GM12891 (cell line): ENCODE measurements at regions not wholly inside any gene's neighbourhood (a gene's known extent, or its start where the extent isn't known, plus 50 kb on each side); places are given as distances from the start of the nearest gene placed in this dataset.

ENCODE experiments used
- POLR2A ChIP-seq: IDR thresholded peaks from 2 replicates; pipeline ENCODE4 v1.6.1; 2011; ENCODE audit warnings: low read depth, low read length, control low read depth
- POLR2AphosphoS5 ChIP-seq: IDR thresholded peaks from 2 replicates; pipeline ENCODE4 v1.6.1; 2011; ENCODE audit warnings: low read depth, low read length, control low read depth
- POU2F2 ChIP-seq: IDR thresholded peaks from 2 replicates; pipeline ENCODE4 v1.6.1; 2011; ENCODE audit warnings: low read depth, mild to moderate bottlenecking, control low read depth, low read length, moderate library complexity
- TAF1 ChIP-seq: IDR thresholded peaks from 2 replicates; pipeline ENCODE4 v1.6.1; 2011; ENCODE audit warnings: low read depth, low read length, control low read depth

GRCh38 chr2:156155319-156155718 is 177.2 kb downstream of the NR4A2 start:
- TF ChIP-seq POLR2AphosphoS5 = no peak
- TF ChIP-seq POU2F2 = no peak
- TF ChIP-seq POLR2A = no peak
- no peak for TF ChIP-seq TAF1
